ENCODE measurements at regions not wholly inside any gene's neighbourhood (a gene's known extent, or its start where the extent isn't known, plus 50 kb on each side); places are given as distances from the start of the nearest gene placed in this dataset.

GRCh38 chr13:61908906-61909615 lies 493.4 kb upstream of the PCDH20 start:
- TF ChIP-seq CTCF (IDR thresholded peaks at IDR 0.05) (no peak), EP300 (IDR thresholded peaks at IDR 0.05) (no peak)

Data from ovary (tissue), 3 donors.